K562 (cell line): ENCODE measurements at regions not wholly inside any gene's neighbourhood (a gene's known extent, or its start where the extent isn't known, plus 50 kb on each side); places are given as distances from the start of the nearest gene placed in this dataset.

Experiments used
- ATAC-seq: fragments of 200-7000 bp; cut with Tn5 transposase; 3 replicates; pipeline ENCODE4 v1.9.1; 2020; ENCODE audit warnings: moderate library complexity
- BruUV-seq: library from RNA; stranded (reverse); fragments of 400-500 nt; replicated peaks from 2 replicates; lab custom pipeline; 2021; lab: Mats Ljungman, UMichigan
- CTCF ChIA-PET: fragments of 300-600 bp; formaldehyde crosslinking; extraction: SDS; loops from one replicate; lab custom pipeline; 2021; ENCODE audit warnings: low intra/inter-chr PET ratio; lab: Yijun Ruan, JAX
- POLR2A ChIA-PET: fragments of 300-600, 350-650 bp; sonication (Branson Sonifier 250); formaldehyde crosslinking; extraction: SDS; loops from one replicate; lab custom pipeline; 2021; ENCODE audit warnings: antibody characterized with exemption, inconsistent platforms; lab: Yijun Ruan, JAX
- DNase-seq, 4 experiments: peaks; one replicate each; pipeline versions ENCODE4 v3.0.0 to v3.0.0-alpha.2; 2011 to 2018; ENCODE audit warnings: low spot score in 3 of 4, mixed read lengths in 3 of 4; ENCODE audit errors: extremely low read depth in 1 of 4
- FAIRE-seq: peaks from 2 replicates; lab custom pipeline; 2011; peaks lifted over from hg19 to GRCh38; lab: Jason Lieb, UNC
- H2AFZ ChIP-seq: 2 replicates; pipeline ENCODE4 v1.6.0; 2011; ENCODE audit warnings: low read depth, low read length, control low read depth, inconsistent platforms
- H3K27ac ChIP-seq: fragments of 200-600 bp; 3 replicates; pipeline ENCODE4 v1.8.0; 2011; ENCODE audit warnings: low read depth, mild to moderate bottlenecking, control low read depth, inconsistent platforms, low read length, moderate library complexity, mixed read lengths; ENCODE audit errors: extremely low read depth
- H3K27me3 ChIP-seq, 2 experiments: fragments of 300-600 bp in 1 of 2; 2 replicates in 1 of 2; 3 replicates in 1 of 2; pipeline versions ENCODE4 v1.6.0 to v1.8.0; 2011; ENCODE audit warnings: inconsistent platforms in 2 of 2, low read length in 2 of 2, mild to moderate bottlenecking in 1 of 2, mixed read lengths in 1 of 2, moderate library complexity in 1 of 2; ENCODE audit not compliant: control insufficient read depth in 2 of 2, insufficient read depth in 2 of 2
- H3K36me3 ChIP-seq: fragments of 300-600 bp; 3 replicates; pipeline ENCODE4 v1.8.0; 2011; ENCODE audit warnings: mild to moderate bottlenecking, low read length, inconsistent platforms; ENCODE audit not compliant: control insufficient read depth, insufficient read depth
- H3K4me1 ChIP-seq, 2 experiments: fragments of 200-600 bp in 1 of 2; replicated peaks in 1 of 2; 2 replicates in 1 of 2; 3 replicates in 1 of 2; pipeline versions ENCODE4 v1.5.1 to v1.8.0; 2011; ENCODE audit warnings: inconsistent platforms in 2 of 2, low read length in 2 of 2, mild to moderate bottlenecking in 1 of 2, mixed read lengths in 1 of 2, moderate library complexity in 1 of 2; ENCODE audit not compliant: control insufficient read depth in 2 of 2, insufficient read depth in 2 of 2
- H3K4me2 ChIP-seq: 2 replicates; pipeline ENCODE4 v1.6.1; 2011; ENCODE audit warnings: low read length, control low read depth, inconsistent platforms, mixed read lengths; ENCODE audit not compliant: insufficient read depth
- H3K4me3 ChIP-seq: fragments of 200-600 bp; sonication (generic), shearing (Covaris generic); 2 replicates; pipeline ENCODE4 v1.5.1; 2016; ENCODE audit warnings: control low read depth, inconsistent platforms
- H3K79me2 ChIP-seq: fragments of 200-600 bp; 3 replicates; pipeline ENCODE4 v1.8.0; 2011; ENCODE audit warnings: low read length, inconsistent platforms; ENCODE audit not compliant: control insufficient read depth, insufficient read depth
- H3K9ac ChIP-seq, 2 experiments: 2 replicates each; pipeline versions ENCODE4 v1.6.0 to v1.6.1; 2011; ENCODE audit warnings: low read depth in 2 of 2, low read length in 2 of 2, control low read depth in 1 of 2, inconsistent platforms in 1 of 2, mild to moderate bottlenecking in 1 of 2, mixed read lengths in 1 of 2; ENCODE audit not compliant: insufficient read depth in 1 of 2
- H3K9me1 ChIP-seq: one replicate; pipeline ENCODE4 v1.6.0; 2011; ENCODE audit warnings: inconsistent platforms, mild to moderate bottlenecking, low read length, moderate library complexity; ENCODE audit not compliant: control insufficient read depth, insufficient read depth
- H3K9me3 ChIP-seq: replicated peaks from 2 replicates; pipeline ENCODE4 v1.5.1; 2011; ENCODE audit warnings: low read depth, low read length, inconsistent platforms; ENCODE audit not compliant: control insufficient read depth, insufficient read depth
- H4K20me1 ChIP-seq: replicated peaks from 2 replicates; pipeline ENCODE4 v1.6.1; 2011; ENCODE audit warnings: low read length, inconsistent platforms, mixed read lengths; ENCODE audit not compliant: control insufficient read depth, insufficient read depth
- E2F3 ChIP-seq: fragments of 250-450 bp; sonication (Bioruptor Pico); IDR thresholded peaks from 2 replicates; pipeline ENCODE4 v1.4.0; 2020; ENCODE audit warnings: mild to moderate bottlenecking
- FOXK1 ChIP-seq: sonication (generic); formaldehyde crosslinking; IDR thresholded peaks from 2 replicates; pipeline ENCODE4 v1.8.0; 2022; ENCODE audit warnings: missing genetic modification reagents, mild to moderate bottlenecking, borderline replicate concordance
- GABPA ChIP-seq: fragments of 200-800 bp; sonication (Bioruptor generic); conservative IDR thresholded peaks from 2 replicates; pipeline ENCODE4 v1.6.1; 2016; ENCODE audit warnings: low read depth, missing genetic modification characterization, missing compliant biosample characterization
- HLTF ChIP-seq: fragments of 450-650 bp; IDR thresholded peaks from 2 replicates; pipeline ENCODE4 v1.6.1; 2016
- NR3C1 ChIP-seq: sonication (generic); formaldehyde crosslinking; IDR thresholded peaks from 2 replicates; pipeline ENCODE4 v1.8.1; 2022; ENCODE audit warnings: missing genetic modification reagents
- PHB ChIP-seq: fragments of 250-450 bp; sonication (Bioruptor Pico); IDR thresholded peaks from 2 replicates; pipeline ENCODE4 v1.5.0; 2021
- POLR2B ChIP-seq: fragments of 450-650 bp; IDR thresholded peaks from 2 replicates; pipeline ENCODE4 v1.6.1; 2018; ENCODE audit warnings: low read depth; ENCODE audit not compliant: partially characterized antibody
- RUNX1 ChIP-seq: sonication (generic); IDR thresholded peaks from 2 replicates; pipeline ENCODE4 v1.6.1; 2016; ENCODE audit warnings: antibody characterized with exemption, low read depth
- SETDB1 ChIP-seq: IDR thresholded peaks from one replicate; pipeline ENCODE4 v1.6.1; 2012; ENCODE audit warnings: low read length, control low read depth, inconsistent platforms
- TEAD1 ChIP-seq, 2 experiments: fragments of 450-650 bp in 1 of 2; sonication (generic) in 1 of 2; formaldehyde crosslinking; IDR thresholded peaks; 2 replicates each; pipeline versions ENCODE4 v1.4.0 to v1.8.0; 2020 to 2022; ENCODE audit warnings: mild to moderate bottlenecking in 2 of 2, missing genetic modification reagents in 1 of 2
- XRCC4 ChIP-seq: IDR thresholded peaks from one replicate; pipeline ENCODE4 v1.6.1; 2011; ENCODE audit not compliant: insufficient read depth, insufficient read length; ENCODE audit errors: extremely low read depth
- ZKSCAN3 ChIP-seq: fragments of 250-450 bp; sonication (Bioruptor Pico); IDR thresholded peaks from 2 replicates; pipeline ENCODE4 v1.4.0; 2020
- ZNF143 ChIP-seq: sonication (generic); formaldehyde crosslinking; IDR thresholded peaks from 2 replicates; pipeline ENCODE4 v1.9.0; 2022; ENCODE audit warnings: mild to moderate bottlenecking, missing genetic modification reagents
- ZNF175 ChIP-seq: fragments of 200-800 bp; sonication (Bioruptor generic); IDR thresholded peaks from 2 replicates; pipeline ENCODE4 v1.6.1; 2016; ENCODE audit warnings: low read depth, mild to moderate bottlenecking, missing genetic modification characterization, missing compliant biosample characterization
- ZNF239 ChIP-seq: fragments of 250-450 bp; sonication (Bioruptor Pico); IDR thresholded peaks from 2 replicates; pipeline ENCODE4 v1.4.0; 2020; ENCODE audit warnings: mild to moderate bottlenecking
- ZNF57 ChIP-seq: fragments of 450-650 bp; formaldehyde crosslinking; IDR thresholded peaks from 2 replicates; pipeline ENCODE4 v1.4.0; 2020; ENCODE audit warnings: mild to moderate bottlenecking, moderate library complexity
- WGBS: fragments of 100-300 bp; shearing (Covaris generic); methylation state at CpG from one replicate; pipeline ENCODE4 v1.1.6; 2016; ENCODE audit warnings: low coverage, mixed read lengths; ENCODE audit not compliant: insufficient coverage; ENCODE audit errors: missing lambda C conversion rate; 5-methylcytosine and 5-hydroxymethylcytosine counted together
- in situ Hi-C: fragments of 300-500 bp; cut with MboI; formaldehyde crosslinking; loops from 4 replicates; pipeline ENCODE4 v1.15.0; 2018; ENCODE audit warnings: inconsistent platforms, mixed read lengths
- intact Hi-C: fragments of 100-400 bp; cut with micrococcal nuclease; formaldehyde crosslinking; loops from 2 replicates; pipeline ENCODE4 v1.14.2; 2022
- TF ChIP-seq, protein P1 (sequence below): IDR thresholded peaks from 2 replicates; pipeline ENCODE4 v1.6.1; 2011; ENCODE audit warnings: borderline replicate concordance, low read depth, mild to moderate bottlenecking, moderate library complexity, low read length; ENCODE audit not compliant: insufficient read depth, poor library complexity, severe bottlenecking
- TF ChIP-seq, protein P2 (sequence below): fragments of 250-450 bp; sonication (Bioruptor Pico); IDR thresholded peaks from 2 replicates; pipeline ENCODE4 v1.5.0; 2020; ENCODE audit warnings: mild to moderate bottlenecking, borderline replicate concordance

DNA sequence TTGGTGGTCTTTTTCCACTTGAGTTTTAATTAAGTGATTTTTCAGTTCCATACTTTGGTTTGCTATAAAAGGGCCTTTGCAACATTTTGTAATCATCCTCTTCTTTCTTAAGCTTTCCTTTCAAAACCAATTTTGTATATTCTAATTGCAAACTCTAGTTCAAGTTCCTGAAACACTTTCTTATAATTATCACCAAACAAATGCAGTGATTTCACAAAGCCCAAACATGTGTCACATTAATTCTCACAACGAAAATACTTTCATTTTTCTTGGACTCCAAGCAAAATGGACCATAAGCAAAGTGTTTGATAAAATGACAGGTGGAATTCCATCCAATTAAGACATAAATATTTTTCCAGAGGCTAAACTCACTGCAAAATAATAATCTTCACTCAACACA, 188.2 kb upstream of the IRX5 start:
- no peaks in the 10 kb centered on the region for H3K9me3 ChIP-seq
- ChIA-PET CTCF (no interaction called here), POLR2A (no interaction called here)
- no peak overlapping the region for H2AFZ ChIP-seq
- no peaks in the 10 kb centered on the region for H3K79me2 ChIP-seq
- BruUV-seq, result no TSS peak
- no peaks in the 10 kb centered on the region for H4K20me1 ChIP-seq
- no peaks in the 10 kb centered on the region for H3K4me1 ChIP-seq
- WGBS, result 0% methylated on average over 1 of the region's 1 CpG
- H3K4me2 ChIP-seq, result no peak overlapping the region
- no peak overlapping the region for H3K4me3 ChIP-seq
- no peaks in the 10 kb centered on the region; a peak in 1 of 5 replicates for H3K27me3 ChIP-seq
- no peak for ATAC-seq
- no peaks in the 10 kb centered on the region for H3K36me3 ChIP-seq
- DNase-seq, result no peak
- in situ Hi-C loops, result no loop called here
- FAIRE-seq, result no peak
- TF ChIP-seq TEAD1 (CRISPR knock-in tag; IDR thresholded peaks at IDR 0.05), result no peak
- no peak for TF ChIP-seq ZNF175
- no peak for TF ChIP-seq XRCC4
- TF ChIP-seq GABPA (tag), result no peak
- no peak for TF ChIP-seq ZNF57 (CRISPR knock-in tag)
- TF ChIP-seq POLR2B, result no peak
- TF ChIP-seq FOXK1 (CRISPR knock-in tag), result no peak
- no peak for TF ChIP-seq HLTF
- TF ChIP-seq ZNF239 (CRISPR knock-in tag), result no peak
- TF ChIP-seq, protein P1, sequence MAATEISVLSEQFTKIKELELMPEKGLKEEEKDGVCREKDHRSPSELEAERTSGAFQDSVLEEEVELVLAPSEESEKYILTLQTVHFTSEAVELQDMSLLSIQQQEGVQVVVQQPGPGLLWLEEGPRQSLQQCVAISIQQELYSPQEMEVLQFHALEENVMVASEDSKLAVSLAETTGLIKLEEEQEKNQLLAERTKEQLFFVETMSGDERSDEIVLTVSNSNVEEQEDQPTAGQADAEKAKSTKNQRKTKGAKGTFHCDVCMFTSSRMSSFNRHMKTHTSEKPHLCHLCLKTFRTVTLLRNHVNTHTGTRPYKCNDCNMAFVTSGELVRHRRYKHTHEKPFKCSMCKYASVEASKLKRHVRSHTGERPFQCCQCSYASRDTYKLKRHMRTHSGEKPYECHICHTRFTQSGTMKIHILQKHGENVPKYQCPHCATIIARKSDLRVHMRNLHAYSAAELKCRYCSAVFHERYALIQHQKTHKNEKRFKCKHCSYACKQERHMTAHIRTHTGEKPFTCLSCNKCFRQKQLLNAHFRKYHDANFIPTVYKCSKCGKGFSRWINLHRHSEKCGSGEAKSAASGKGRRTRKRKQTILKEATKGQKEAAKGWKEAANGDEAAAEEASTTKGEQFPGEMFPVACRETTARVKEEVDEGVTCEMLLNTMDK, result no peak
- no peak for TF ChIP-seq ZKSCAN3 (CRISPR knock-in tag)
- no peak for TF ChIP-seq E2F3 (CRISPR knock-in tag)
- no peak for TF ChIP-seq ZNF143 (CRISPR knock-in tag)
- no peak for TF ChIP-seq PHB (CRISPR knock-in tag)
- TF ChIP-seq SETDB1, result no peak
- no peak for TF ChIP-seq RUNX1
- no peak for TF ChIP-seq NR3C1 (CRISPR knock-in tag)
- TF ChIP-seq, protein P2, sequence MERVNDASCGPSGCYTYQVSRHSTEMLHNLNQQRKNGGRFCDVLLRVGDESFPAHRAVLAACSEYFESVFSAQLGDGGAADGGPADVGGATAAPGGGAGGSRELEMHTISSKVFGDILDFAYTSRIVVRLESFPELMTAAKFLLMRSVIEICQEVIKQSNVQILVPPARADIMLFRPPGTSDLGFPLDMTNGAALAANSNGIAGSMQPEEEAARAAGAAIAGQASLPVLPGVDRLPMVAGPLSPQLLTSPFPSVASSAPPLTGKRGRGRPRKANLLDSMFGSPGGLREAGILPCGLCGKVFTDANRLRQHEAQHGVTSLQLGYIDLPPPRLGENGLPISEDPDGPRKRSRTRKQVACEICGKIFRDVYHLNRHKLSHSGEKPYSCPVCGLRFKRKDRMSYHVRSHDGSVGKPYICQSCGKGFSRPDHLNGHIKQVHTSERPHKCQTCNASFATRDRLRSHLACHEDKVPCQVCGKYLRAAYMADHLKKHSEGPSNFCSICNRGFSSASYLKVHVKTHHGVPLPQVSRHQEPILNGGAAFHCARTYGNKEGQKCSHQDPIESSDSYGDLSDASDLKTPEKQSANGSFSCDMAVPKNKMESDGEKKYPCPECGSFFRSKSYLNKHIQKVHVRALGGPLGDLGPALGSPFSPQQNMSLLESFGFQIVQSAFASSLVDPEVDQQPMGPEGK (CRISPR knock-in tag), result no peak
- TF ChIP-seq, all 486 proteins: peak for 0
- H3K9me1 ChIP-seq, result peaks cover 2% of the 10 kb centered on the region
- H3K27ac ChIP-seq, result no peak overlapping the region
- H3K9ac ChIP-seq, result no peak overlapping the region
- intact Hi-C loops, result no loop called here
